ENCODE measurements at regions not wholly inside any gene's neighbourhood (a gene's known extent, or its start where the extent isn't known, plus 50 kb on each side); places are given as distances from the start of the nearest gene placed in this dataset.
"Not testable (repeated sequence)": the region's sequence is repeated elsewhere in the genome, so short reads cannot be mapped to it uniquely, and the experiment has no call there.

DNA sequence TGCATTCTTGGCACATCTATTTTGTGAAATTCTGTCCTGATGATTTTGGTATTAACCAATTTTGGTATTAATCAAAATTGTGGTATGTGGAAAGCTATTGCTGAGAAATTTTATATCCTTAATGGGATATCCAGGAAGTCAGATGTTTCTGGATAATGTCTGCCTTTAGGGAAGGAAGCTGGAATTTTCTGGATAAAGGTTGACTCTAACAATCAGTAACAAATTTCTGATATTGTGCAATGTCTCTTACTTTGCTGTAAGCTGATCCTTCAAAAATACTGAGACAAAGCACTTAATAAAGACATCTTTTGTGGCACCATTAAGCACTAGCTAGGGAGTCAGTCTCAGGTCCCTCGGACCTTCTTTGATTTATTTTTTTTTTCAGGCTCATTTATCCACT is 100.8 kb upstream of the UGP2 start:
- DNase-seq: no peak

DNA sequence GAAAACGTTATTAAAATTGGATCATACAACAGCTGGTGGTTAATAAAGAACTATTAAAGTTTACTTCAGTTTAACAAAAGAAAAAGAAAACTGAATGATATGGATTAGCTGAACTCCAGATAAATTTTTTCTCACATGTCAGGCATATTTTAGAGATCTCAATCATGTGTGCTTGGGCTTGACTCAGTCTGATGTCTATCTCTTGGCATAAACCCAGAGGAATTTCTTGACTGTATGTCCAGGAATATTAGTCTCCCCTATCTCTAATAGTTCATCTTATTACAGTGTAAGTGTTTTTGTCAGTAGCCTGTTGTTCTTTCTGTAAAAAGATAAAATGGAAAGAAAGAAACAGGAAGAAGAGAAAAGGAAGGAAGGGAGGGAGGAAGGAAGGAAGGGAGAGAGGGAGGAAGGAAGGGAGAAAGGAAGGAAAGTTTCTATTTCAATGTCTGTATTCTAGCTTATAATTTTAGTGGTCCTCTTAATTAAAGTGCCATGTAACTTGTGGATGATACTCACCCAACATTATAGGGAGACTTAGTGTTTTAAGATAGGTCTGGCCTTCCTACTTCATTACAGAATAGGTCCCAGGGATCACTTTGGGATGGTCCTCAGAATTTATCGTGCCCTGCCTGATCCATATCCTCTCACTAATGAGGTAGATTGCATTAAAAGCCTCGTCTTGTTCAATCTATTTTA is 99.7 kb upstream of the UGP2 start:
- DNase-seq: no peak

DNA sequence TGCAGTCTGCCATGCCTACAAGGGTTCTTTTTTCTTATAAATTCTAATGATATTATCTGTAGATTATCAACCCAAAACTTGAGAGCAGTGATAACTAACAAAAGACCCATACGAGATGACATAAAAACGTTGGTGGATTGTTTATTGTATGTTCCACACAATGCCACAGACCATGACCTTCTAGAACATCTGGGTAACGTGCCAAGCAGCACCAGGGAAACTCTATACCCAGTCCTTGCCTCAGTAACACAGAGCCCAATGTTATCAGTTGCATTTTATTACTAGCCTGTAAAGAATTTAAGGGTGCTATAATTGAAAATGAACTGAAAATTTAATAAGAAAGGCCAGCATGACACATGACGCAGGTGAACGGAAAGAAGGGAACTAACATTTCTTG is 99.1 kb upstream of the UGP2 start:
- DNase-seq: no peak

DNA sequence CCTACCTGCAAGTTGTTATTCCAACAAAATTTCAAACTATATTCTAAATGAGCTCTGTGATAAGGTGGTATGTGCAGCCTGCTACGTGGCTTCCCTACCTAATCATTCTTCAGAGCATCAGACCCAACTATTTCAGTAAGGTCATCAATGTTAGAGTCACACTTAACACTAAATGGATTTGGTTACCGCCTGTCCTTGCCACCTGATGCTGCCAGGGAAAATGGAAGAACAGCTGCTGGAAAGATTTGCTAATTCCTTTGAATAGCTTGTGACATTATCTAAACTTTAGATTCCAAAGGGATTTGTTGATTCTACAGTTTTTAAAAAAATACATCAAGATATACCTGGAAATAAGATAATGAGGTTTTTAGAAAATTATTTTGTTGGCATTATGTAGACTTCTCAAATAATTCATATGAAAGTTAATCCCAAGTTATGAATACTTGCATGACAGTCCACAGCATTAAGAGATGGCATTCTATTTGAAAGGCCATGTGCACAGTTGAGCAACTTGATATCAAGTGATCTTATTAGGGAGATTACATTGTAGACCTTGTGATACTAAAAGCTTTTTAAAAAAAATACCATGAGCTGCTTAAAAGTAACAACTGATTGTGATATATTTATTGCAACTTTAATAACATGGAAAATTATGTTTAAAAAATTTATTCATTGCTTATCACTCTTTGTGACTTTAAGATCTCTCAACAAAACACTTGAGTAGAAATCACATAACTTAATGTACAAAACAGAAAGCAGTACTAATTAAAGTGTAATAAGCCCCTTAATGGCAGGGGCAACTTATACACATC is 98.3 kb upstream of the UGP2 start:
- no peak for DNase-seq

DNA sequence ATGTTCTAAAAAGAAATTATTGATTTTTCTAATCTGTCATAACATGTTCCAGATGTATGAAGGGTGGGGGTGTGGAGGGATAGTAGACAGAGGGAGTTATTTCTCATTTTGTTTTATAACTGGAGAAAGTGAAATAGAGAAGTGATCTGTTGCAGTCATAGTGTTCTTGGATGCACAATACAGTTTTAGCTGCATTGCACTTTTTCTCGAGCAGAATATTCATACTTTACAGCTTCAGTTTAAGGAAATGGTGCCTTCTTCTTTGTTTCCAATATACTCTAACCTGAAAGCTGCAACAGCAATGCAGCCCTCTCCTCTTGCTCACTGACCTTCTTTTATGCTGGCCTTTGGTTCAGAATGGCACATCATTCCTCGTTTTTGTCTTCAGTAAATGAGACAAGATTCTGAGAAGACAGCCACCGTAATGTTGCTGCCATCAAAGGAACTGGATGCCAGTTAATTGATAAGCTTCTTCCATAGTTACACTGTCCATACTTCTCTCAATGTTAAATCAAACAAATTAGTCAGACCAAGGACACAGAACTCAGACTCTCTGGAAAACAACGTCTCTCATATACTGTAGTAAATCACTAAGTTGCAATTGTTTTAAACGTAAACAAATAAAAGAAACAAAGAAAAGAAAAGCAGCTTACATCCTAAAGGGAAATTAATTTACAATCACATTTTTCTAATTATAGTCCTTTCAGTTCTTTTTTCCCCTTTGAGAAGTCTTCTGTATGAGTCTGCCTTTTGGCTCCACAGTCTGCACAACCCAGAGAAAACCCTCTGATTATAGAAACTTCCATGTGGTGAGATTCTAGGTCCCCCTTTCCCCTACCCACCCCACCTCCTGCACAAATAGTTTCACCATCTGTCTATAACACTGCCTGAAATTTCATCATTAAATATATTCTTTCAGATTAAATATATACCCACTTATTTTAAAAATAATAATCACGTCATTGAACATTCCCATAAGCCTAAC is 97.4 kb upstream of the UGP2 start:
- no peak for DNase-seq

DNA sequence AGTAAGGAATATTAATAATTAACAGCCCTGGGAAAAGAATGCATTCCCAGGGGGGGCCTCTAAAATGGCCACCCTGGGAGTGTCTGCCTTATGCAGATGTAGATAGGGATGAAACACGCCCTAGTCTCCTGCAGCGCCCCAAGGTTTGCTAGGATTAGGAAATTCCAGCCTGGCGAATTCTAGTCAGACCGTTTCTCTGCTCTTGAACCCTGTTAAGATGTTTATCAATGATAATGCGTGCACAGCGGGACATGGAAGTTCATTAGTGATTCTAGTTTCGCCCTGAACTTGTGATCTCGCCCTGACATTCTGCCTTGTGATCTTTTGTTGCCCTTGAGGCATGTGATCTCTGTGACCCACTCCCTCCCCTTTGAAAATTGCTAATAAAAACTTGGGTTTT is 95.1 kb upstream of the UGP2 start:
- DNase-seq: not testable (repeated sequence)

DNA sequence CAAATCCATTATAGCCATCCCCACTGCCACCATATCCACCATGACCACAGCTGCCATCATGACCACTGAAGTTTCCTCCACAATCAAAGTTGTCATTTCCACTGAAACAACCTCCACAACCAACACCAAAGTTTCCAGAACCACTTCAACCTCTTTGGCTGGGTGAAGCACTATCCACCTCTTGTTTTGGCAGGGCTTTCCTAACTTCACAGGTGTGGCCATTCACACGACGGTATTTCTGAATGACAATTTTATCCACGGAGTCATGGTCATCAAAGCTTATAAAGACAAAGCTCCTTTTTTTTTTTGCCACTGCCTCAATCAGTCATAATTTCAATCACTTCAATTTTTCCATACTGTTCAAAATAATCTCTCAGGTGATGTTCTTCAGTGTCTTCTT is 89.8 kb upstream of the UGP2 start:
- DNase-seq: no peak

DNA sequence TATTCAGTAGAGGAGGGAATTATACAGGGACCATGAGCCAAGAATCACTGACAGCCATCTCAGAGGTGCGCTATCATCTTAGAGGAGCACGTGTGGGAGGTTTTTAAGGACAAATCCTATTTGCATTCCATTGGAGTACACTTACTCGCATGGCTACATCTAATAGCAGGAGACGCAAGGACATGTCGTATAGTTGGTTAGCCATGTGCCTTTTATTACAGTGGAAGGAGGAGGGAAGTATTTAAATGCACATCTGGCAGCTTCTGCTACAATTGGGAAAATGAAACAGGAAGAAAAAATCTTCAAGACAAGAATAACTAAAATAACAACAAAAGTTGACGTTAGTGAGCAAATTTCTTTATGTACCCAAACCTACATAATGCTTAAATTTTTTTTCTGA is 86.5 kb upstream of the UGP2 start:
- DNase-seq: no peak

DNA sequence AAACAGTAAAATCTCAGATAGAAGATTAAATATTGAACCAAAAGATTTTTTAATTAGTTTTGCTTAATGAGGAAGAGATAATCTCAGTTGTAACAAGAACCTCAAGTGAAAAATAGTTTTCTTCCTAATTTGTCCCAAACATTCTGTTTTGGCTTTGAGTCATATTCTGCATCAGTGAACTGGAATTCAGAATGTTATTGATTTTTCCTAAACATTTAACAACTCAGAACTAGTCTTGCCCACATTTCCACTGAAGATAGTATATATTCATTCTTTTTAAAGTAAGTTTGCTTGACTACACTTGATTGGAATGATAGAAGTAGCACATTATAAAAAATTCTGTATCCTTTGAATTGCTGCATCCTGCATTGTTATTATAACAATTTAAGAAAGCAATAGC is 85.7 kb upstream of the UGP2 start:
- DNase-seq: no peak

DNA sequence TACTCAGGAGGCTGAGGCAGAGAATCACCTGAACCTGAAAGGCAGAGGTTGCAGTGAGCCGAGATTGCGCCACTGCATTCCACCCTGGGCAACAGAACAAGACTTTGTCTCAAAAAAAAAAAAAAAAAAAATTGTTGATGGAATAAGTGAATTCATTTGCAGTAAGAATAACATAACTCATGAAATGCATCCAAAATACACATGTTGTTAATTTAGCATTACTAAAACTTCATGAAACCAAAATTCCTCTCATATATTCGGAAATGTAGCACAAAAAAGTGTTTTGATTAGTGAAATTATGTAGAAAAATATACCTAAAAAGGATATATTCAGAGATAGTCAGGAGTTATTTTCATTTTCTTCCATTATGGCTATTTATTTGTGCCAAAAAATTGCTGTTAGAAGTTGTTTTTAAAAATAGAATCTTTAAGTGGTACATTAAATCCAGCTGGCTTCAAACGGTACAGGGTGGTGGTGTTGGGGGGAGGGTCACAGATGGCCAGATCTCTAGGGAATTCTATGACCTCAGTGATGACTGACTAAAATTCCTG is 78.2 kb upstream of the UGP2 start:
- no peak for DNase-seq

DNA sequence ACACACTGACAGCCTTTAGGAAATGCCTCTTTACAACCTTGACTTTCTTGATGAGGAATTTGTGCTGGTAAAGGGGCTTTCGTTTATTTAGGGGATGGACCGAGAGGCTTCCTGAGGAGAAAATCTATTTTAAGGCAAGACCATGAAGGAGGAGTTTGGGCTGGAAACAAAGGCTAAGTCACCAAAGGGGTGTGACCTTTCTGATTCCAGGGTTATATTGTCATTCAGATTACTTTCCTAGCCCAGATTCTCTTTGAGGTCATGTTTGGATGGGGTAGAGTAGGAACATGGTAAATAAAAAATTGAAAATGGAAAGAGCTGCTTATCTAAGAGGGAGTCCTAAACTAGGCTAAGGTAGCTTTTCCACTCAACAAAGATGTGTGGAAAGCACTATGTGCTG is 77.1 kb upstream of the UGP2 start:
- DNase-seq: no peak

DNA sequence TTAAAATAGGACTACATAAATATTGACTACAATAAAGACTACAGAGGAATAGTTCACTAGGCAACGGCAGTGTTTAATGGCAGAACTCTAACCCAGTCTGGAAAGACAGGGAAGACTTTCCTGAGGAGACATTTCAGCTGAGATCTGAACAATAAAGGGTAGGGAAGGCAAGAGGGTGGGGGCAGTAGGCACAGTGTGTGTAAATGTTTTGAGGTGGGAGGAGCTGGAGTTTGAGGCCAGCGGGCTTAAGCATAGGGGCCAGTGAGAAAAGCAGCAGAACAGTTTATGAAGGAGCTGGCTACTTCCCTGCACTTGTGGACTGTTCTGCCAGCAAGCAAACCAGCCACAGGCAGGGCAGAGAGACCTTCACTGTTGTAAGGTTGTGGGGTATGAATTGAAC is 76.6 kb upstream of the UGP2 start:
- no peak for DNase-seq

DNA sequence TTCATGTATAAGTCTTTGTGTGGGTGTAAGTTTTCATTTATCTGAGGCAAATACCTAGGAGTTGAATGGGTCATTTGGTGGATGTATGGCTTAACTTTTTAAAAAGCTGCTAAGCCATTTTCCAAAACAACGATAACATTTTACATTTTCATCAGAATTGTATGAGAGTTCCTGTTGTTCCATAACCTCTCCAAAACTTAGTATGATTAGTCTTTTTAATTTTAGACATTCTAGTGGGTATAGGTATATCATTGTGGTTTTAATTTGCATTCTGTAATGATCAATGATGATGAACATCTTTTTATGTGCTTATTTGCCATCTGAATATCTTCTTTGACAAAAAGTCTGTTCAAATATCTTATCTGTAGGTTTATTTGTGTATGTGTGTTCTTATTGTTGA is 74.4 kb upstream of the UGP2 start:
- no peak for DNase-seq

DNA sequence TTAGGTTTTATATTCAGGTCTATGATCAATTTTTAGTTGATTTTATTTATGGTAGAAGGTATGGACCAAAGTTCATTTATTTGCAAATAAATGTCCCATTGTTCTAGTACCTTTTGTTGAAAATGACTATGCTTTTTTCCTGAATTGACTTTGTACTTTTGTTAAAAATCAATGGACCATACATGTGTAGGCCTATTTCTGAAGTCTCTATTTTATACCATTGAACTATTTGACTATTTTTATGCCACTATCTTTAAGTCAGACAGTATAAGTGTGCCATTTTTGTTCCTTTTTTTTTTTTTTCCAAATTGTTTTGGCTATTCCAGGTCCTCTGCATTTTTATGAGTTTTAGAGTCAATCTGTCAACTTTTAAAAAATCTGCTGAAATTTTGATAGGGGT is 73.6 kb upstream of the UGP2 start:
- DNase-seq: no peak

DNA sequence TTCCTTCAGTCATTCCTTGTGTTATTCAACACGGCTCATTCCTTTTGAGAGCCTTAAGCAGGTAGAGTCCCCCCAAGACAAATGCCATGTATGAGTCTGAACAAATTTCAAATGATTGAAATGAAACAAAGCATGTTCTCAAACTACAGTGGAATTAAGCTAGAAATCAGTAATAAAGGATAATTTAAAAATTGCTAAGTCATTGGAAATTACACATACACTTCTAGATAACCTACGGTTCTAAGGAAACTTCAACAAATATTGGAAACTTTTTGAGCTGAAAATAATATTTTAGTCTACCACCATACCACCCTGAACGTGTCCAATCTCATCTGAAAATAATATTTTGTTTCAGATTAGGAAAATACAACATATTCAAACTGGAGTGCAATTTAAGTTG is 71.8 kb upstream of the UGP2 start:
- DNase-seq: no peak

DNA sequence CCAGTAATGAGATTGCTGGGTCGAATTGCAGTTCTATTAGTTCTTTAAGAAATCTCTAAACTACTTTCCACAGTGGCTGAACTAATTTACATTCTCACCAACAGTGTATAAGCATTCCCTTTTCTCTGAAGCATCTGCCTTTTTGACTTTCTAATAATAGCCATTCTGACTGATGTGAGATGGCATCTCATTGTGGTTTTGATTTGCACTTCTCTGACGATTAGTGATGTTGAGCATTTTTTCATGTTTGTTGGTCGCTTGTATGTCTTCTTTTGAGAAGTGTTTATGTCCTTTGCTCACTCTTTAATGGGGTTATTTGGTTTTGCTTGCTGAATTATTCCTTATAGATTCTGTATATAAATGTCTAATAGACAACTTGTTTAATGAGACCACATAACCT is 69.6 kb upstream of the UGP2 start:
- DNase-seq: no peak

DNA sequence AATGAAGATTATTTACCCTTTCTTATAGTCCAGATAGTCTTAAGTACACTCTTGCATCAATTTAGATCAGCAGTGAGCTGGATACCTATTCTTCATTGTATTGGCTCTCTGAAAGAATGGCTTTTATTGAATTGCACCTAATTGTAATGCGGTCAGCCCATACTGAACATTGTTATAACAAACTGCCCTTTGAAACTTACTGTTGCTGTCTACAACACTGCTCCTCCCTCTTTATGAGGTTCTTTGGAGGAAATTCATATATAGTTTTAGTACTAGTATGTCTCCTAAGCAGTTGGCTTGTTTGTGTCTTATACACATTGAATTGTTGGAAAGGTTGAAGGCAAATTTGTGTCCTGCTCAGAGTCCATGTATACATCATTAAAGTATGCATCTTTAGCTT is 66.5 kb upstream of the UGP2 start:
- DNase-seq: no peak

DNA sequence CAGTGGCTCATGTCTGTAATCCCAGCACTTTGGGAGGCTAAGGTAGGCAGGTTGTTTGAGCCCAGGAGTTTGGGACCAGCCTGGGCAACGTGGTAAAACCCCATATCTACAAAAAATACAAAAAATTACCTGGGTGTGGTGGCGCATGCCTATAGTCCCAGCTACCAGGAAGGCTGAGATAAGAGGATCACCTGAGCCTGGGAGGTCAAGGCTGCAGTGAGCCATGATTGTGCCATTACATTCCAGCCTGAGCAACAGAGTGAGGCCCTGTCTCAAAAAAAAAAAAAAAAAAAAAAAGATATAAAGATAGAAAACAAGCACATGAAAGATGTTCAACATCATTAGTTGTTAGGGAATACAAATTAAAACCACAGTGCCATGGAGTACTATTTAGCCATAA is 65.3 kb upstream of the UGP2 start:
- no peak for DNase-seq

DNA sequence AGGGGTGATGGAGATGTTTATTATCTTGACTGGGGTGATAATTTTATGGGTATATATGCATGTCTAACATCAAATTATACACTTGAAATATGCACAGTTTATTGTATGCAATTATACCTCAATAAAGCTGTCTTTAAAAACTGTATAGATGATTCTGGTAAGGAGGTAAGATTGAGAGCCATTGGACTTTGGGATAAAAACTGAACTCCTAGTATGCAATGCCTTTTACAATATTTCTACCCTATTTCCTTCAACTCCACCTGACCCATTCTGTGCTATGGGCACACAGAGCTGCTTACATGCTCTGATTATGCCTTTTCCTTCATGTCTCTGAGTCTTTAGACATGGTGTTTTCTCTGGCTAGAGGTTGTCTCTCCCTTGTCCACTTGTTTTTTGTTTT is 63.9 kb upstream of the UGP2 start:
- no peak for DNase-seq

DNA sequence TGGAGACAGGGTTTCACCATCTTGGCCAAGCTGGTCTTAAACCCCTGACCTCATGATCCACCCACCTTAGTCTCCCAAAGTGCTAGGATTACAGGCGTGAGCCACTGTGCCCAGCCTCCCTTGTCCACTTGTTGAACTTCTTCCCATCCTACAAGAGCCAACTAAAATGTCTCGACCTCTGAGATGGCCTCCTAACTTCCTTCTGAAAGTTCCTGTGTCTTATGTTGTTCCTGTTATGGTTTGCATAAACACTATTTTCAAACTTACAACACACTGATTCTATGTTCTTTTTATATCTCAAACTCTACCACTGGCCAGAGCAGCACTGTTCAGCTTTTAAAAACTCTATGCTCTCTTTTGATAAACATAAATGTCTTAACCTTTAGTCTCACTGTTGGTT is 63.3 kb upstream of the UGP2 start:
- no peak for DNase-seq

DNA sequence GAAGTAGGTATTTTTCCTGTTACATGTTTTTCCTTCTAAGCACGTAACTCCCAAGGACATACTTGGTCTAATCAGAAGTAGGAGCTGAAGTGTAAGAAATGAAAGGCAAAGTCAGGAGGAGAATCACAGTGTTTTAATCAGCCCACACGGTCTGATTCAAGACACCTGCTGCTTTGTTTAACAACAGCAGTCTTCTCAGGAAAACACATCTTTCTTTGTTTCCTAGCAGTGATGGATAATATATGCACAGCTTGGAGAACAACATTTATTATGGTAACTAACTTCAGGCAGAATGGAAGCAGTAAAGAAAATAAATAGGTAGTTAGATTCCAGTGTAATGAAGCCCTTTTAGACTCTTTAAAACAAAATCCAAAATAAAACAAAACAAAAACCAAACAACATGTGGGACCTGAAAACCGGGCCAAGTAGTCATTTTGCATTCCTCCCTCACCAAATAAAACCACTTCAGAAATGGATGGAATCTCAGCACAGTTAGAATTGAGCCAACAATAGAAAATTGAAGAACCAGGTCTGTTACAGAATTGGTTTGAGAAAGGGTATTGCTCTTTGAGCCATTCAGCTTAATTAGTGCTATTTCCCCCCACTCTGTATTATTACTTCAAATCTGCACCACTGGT is 61.1 kb upstream of the UGP2 start:
- no peak for DNase-seq

DNA sequence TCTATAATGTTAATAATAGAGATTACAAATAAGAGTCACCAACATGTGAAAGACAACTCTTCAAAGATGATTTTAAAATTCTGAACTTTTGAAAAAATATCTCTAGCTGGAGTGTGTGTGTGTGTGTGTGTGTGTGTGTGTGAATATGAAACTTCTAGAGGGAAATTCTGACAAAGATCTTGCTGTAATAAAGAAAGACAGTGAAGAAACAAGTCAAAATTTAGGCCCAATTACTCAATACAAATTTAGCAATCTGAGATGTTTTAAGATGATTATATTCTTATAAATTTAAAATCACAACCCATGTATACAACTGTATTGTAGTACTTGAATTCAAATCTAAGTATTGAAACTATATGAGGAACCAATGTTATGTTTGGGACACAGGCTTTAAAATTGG is 57.2 kb upstream of the UGP2 start:
- DNase-seq: no peak

DNA sequence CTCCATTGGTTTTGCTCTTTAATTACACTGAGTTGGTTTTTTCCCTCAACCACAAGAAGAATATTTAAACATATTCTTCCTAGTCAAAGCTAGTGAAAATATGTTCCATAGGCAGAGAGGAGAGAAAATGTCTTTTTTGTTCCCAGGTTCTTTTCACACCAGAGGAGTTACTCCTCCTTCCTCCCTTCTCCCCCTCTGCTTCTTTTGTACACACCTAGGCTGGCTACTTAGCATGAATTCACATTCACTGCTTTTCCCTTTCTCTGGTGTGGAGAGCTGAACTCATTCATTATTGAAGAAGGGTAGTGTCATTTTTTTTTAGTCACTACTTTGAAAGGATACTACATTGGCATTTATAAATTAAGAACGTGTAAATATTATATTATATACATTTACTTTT is 56.6 kb upstream of the UGP2 start:
- no peak for DNase-seq
